Fibroblast of skin of abdomen (primary cell): ENCODE measurements at regions not wholly inside any gene's neighbourhood (a gene's known extent, or its start where the extent isn't known, plus 50 kb on each side); places are given as distances from the start of the nearest gene placed in this dataset.
"Not testable (repeated sequence)": the region's sequence is repeated elsewhere in the genome, so short reads cannot be mapped to it uniquely, and the experiment has no call there.

Experiments
- DNase-seq: peaks from one replicate; pipeline ENCODE4 v3.0.0-alpha.2; 2013

- no peak for DNase-seq
Observed at GRCh38 chr1:57544345-57544744, 120.5 kb upstream of the DAB1 start.

- DNase-seq = no peak
Observed at GRCh38 chr1:57536749-57537423, 113.0 kb upstream of the DAB1 start.

GRCh38 chr1:57532299-57532698 lies 108.4 kb upstream of the DAB1 start:
- DNase-seq = no peak

GRCh38 chr1:57530911-57531260 lies 107.0 kb upstream of the DAB1 start:
- not testable (repeated sequence) for DNase-seq

GRCh38 chr1:57530206-57530910 lies 106.5 kb upstream of the DAB1 start:
- no peak for DNase-seq

GRCh38 chr1:57522575-57522974 lies 98.7 kb upstream of the DAB1 start:
- no peak for DNase-seq

- no peak for DNase-seq
Observed at GRCh38 chr1:57520743-57521515, 97.1 kb upstream of the DAB1 start.

- DNase-seq = no peak
Observed at GRCh38 chr1:57518496-57518895, 94.6 kb upstream of the DAB1 start.

- no peak for DNase-seq
Observed at GRCh38 chr1:57517587-57518374, 93.9 kb upstream of the DAB1 start.

- DNase-seq = no peak
Observed at GRCh38 chr1:57512386-57512785, 88.5 kb upstream of the DAB1 start.

- no peak for DNase-seq
Observed at GRCh38 chr1:57506941-57507340, 83.1 kb upstream of the DAB1 start.

- no peak for DNase-seq
Observed at GRCh38 chr1:57503337-57503736, 79.5 kb upstream of the DAB1 start.

- no peak for DNase-seq
Observed at GRCh38 chr1:57500136-57500830, 76.4 kb upstream of the DAB1 start.

GRCh38 chr1:57494530-57495079 lies 70.7 kb upstream of the DAB1 start:
- DNase-seq = no peak

- DNase-seq = no peak
Observed at GRCh38 chr1:57492586-57493226, 68.8 kb upstream of the DAB1 start.

GRCh38 chr1:57489358-57490036 lies 65.6 kb upstream of the DAB1 start:
- DNase-seq = peak; percentile 84

GRCh38 chr1:57485643-57486042 lies 61.8 kb upstream of the DAB1 start:
- peak; percentile 74 for DNase-seq

GRCh38 chr1:57483954-57484353 lies 60.1 kb upstream of the DAB1 start:
- no peak for DNase-seq

- no peak for DNase-seq
Observed at GRCh38 chr1:57479471-57479870, 55.6 kb upstream of the DAB1 start.

GRCh38 chr1:57475366-57475765 lies 51.5 kb upstream of the DAB1 start:
- no peak for DNase-seq
